HepG2 (cell line): ENCODE measurements at regions not wholly inside any gene's neighbourhood (a gene's known extent, or its start where the extent isn't known, plus 50 kb on each side); places are given as distances from the start of the nearest gene placed in this dataset.

ENCODE experiments used
- ATAC-seq: fragments of 200-7000 bp; cut with Tn5 transposase; 3 replicates; pipeline ENCODE4 v1.9.1; 2020; ENCODE audit warnings: mild to moderate bottlenecking, moderate library complexity
- BruUV-seq: library from RNA; stranded (reverse); fragments of 400-500 nt; replicated peaks from 2 replicates; lab custom pipeline; 2021; lab: Mats Ljungman, UMichigan
- CTCF ChIA-PET: fragments of 300-600 bp; formaldehyde crosslinking; extraction: SDS; loops from one replicate; lab custom pipeline; 2021; ENCODE audit warnings: low total read pairs, inconsistent platforms, low intra/inter-chr PET ratio; lab: Yijun Ruan, JAX
- POLR2A ChIA-PET: fragments of 350-600 bp; sonication (Branson Sonifier 250); formaldehyde crosslinking; loops from one replicate; lab custom pipeline; 2020; ENCODE audit warnings: antibody characterized with exemption, inconsistent platforms; lab: Yijun Ruan, JAX
- DNase-seq: peaks from one replicate; pipeline ENCODE4 v3.0.0-alpha.2; 2015; ENCODE audit warnings: low spot score
- FAIRE-seq: peaks from 3 replicates; lab custom pipeline; 2011; peaks lifted over from hg19 to GRCh38; lab: Jason Lieb, UNC
- H2AFZ ChIP-seq: one replicate; pipeline ENCODE4 v1.6.1; 2011; ENCODE audit warnings: low read length, inconsistent platforms
- H3K27ac ChIP-seq: fragments of 300-600 bp; 3 replicates; pipeline ENCODE4 v1.8.0; 2011; ENCODE audit warnings: mixed run types, mild to moderate bottlenecking, mixed read lengths, low read length, inconsistent platforms; ENCODE audit not compliant: insufficient read depth; ENCODE audit errors: extremely low read length
- H3K27me3 ChIP-seq, 2 experiments: fragments of 200-600 bp in 1 of 2; 2 replicates in 1 of 2; 3 replicates in 1 of 2; pipeline versions ENCODE4 v1.6.0 to v1.8.0; 2011; ENCODE audit warnings: low read length in 2 of 2, mild to moderate bottlenecking in 2 of 2, moderate library complexity in 2 of 2, inconsistent platforms in 1 of 2; ENCODE audit not compliant: insufficient read depth in 2 of 2, control insufficient read depth in 1 of 2
- H3K36me3 ChIP-seq, 2 experiments: fragments of 200-600 bp in 1 of 2; replicated peaks in 1 of 2; 2 replicates in 1 of 2; 3 replicates in 1 of 2; pipeline versions ENCODE4 v1.5.1 to v1.8.0; 2011; ENCODE audit warnings: low read length in 2 of 2, inconsistent platforms in 1 of 2; ENCODE audit not compliant: insufficient read depth in 2 of 2, control insufficient read depth in 1 of 2
- H3K4me1 ChIP-seq: 2 replicates; pipeline ENCODE4 v1.5.1; 2012; ENCODE audit warnings: low read length, inconsistent platforms; ENCODE audit not compliant: insufficient read depth
- H3K4me2 ChIP-seq: 2 replicates; pipeline ENCODE4 v1.6.0; 2011; ENCODE audit warnings: low read depth, low read length, inconsistent platforms
- H3K4me3 ChIP-seq, 3 experiments: fragments of 200-600 bp in 1 of 3; sonication (generic), shearing (Covaris generic) in 1 of 3; replicated peaks in 1 of 3; 2 replicates each; pipeline ENCODE4 v1.5.1; 2011 to 2016; ENCODE audit warnings: low read length in 3 of 3, inconsistent platforms in 2 of 3, low read depth in 2 of 3, mild to moderate bottlenecking in 2 of 3, control low read depth in 1 of 3, mixed read lengths in 1 of 3; ENCODE audit not compliant: insufficient read depth in 1 of 3
- H3K79me2 ChIP-seq: one replicate; pipeline ENCODE4 v1.6.1; 2011; ENCODE audit warnings: low read length, inconsistent platforms; ENCODE audit not compliant: insufficient read depth
- H3K9ac ChIP-seq: 2 replicates; pipeline ENCODE4 v1.6.0; 2011; ENCODE audit warnings: mild to moderate bottlenecking, low read depth, low read length, inconsistent platforms; ENCODE audit not compliant: insufficient read depth
- H3K9me3 ChIP-seq: 2 replicates; pipeline ENCODE4 v1.5.1; 2012; ENCODE audit warnings: mild to moderate bottlenecking, low read length
- H4K20me1 ChIP-seq: 2 replicates; pipeline ENCODE4 v1.6.0; 2011; ENCODE audit warnings: inconsistent platforms, mild to moderate bottlenecking, low read length, moderate library complexity; ENCODE audit not compliant: insufficient read depth
- ATF3 ChIP-seq: sonication (generic); formaldehyde crosslinking; IDR thresholded peaks from 2 replicates; pipeline ENCODE4 v1.4.0; 2020; ENCODE audit warnings: missing genetic modification reagents
- E2F2 ChIP-seq: sonication (generic); formaldehyde crosslinking; IDR thresholded peaks from 2 replicates; pipeline ENCODE4 v1.4.0; 2020; ENCODE audit warnings: missing genetic modification reagents, borderline replicate concordance
- GRHL1 ChIP-seq: sonication (generic); formaldehyde crosslinking; conservative IDR thresholded peaks from 2 replicates; pipeline ENCODE4 v1.8.0; 2022; ENCODE audit warnings: missing genetic modification reagents
- HMG20A ChIP-seq: IDR thresholded peaks from 2 replicates; pipeline ENCODE4 v1.6.1; 2016; ENCODE audit warnings: borderline replicate concordance
- HNRNPL ChIP-seq: fragments of 200-400 bp; formaldehyde crosslinking; IDR thresholded peaks from 2 replicates; pipeline ENCODE4 v1.6.1; 2017; ENCODE audit warnings: mild to moderate bottlenecking, low read depth, low read length
- MTF2 ChIP-seq: sonication (generic); formaldehyde crosslinking; IDR thresholded peaks from 2 replicates; pipeline ENCODE4 v1.5.0; 2020; ENCODE audit warnings: missing genetic modification reagents, borderline replicate concordance
- MYNN ChIP-seq: sonication (generic); formaldehyde crosslinking; IDR thresholded peaks from 2 replicates; pipeline ENCODE4 v1.4.0; 2020; ENCODE audit warnings: mild to moderate bottlenecking, low read depth, missing genetic modification reagents
- SMARCC2 ChIP-seq: fragments of 450-650 bp; IDR thresholded peaks from 2 replicates; pipeline ENCODE4 v1.6.1; 2017; ENCODE audit warnings: antibody characterized with exemption, mild to moderate bottlenecking
- TFE3 ChIP-seq: IDR thresholded peaks from 2 replicates; pipeline ENCODE4 v1.6.1; 2016
- THAP9 ChIP-seq: sonication (generic); formaldehyde crosslinking; IDR thresholded peaks from 2 replicates; pipeline ENCODE4; 2020; ENCODE audit warnings: missing genetic modification reagents, mild to moderate bottlenecking, borderline replicate concordance
- ZNF235 ChIP-seq: sonication (generic); formaldehyde crosslinking; IDR thresholded peaks from 2 replicates; pipeline ENCODE4 v1.8.1; 2023; ENCODE audit warnings: mild to moderate bottlenecking, missing genetic modification reagents, borderline replicate concordance
- ZNF276 ChIP-seq: sonication (generic); formaldehyde crosslinking; IDR thresholded peaks from 2 replicates; pipeline ENCODE4 v1.4.0; 2020; ENCODE audit warnings: mild to moderate bottlenecking, low read depth, missing genetic modification reagents
- ZNF337 ChIP-seq: sonication (generic); formaldehyde crosslinking; IDR thresholded peaks from 2 replicates; pipeline ENCODE4 v1.5.1; 2020; ENCODE audit warnings: missing genetic modification reagents, low read depth, mild to moderate bottlenecking, borderline replicate concordance
- ZNF883 ChIP-seq: sonication (generic); formaldehyde crosslinking; IDR thresholded peaks from 2 replicates; pipeline ENCODE4 v1.5.1; 2020; ENCODE audit warnings: mild to moderate bottlenecking, missing genetic modification reagents; ENCODE audit errors: not compliant biosample characterization
- WGBS: methylation state at CpG from one replicate; pipeline ENCODE4 v1.1.6; 2017; ENCODE audit warnings: low lambda C conversion rate; 5-methylcytosine and 5-hydroxymethylcytosine counted together
- in situ Hi-C: cut with HindIII; loops from 2 replicates; pipeline ENCODE4 v1.10.0; 2017; ENCODE audit warnings: low pct_unique_long_range_greater_than_20kb; ENCODE audit not compliant: extremely low pct_ligation_motif_present
- intact Hi-C: fragments of 100-400 bp; cut with micrococcal nuclease; formaldehyde crosslinking; loops from one replicate; pipeline ENCODE4 v1.10.0; 2022; ENCODE audit not compliant: unreplicated experiment

- Histone ChIP-seq H3K27ac (no peak overlapping the region), H2AFZ (no peak overlapping the region), H3K4me3 (no peak overlapping the region), H3K27me3 (no peaks in the 10 kb centered on the region), H3K9me3 (peaks cover 9% of the 10 kb centered on the region; the same call in 1 of the 2 replicates), H3K4me2 (no peak overlapping the region), H3K79me2 (no peaks in the 10 kb centered on the region), H4K20me1 (no peaks in the 10 kb centered on the region), H3K9ac (no peak overlapping the region), H3K4me1 (no peaks in the 10 kb centered on the region), H3K36me3 (no peaks in the 10 kb centered on the region)
- ChIA-PET CTCF (no interaction called here), POLR2A (no interaction called here)
- DNase-seq (no peak), ATAC-seq (no peak), FAIRE-seq (no peak)
- in situ Hi-C loops = no loop called here
- 25% methylated on average over 1 of the region's 1 CpG for WGBS
- no TSS peak for BruUV-seq
- intact Hi-C loops = no loop called here
- no peak for TF ChIP-seq ZNF235 (CRISPR knock-in tag)
- TF ChIP-seq E2F2 (CRISPR knock-in tag) = no peak
- no peak for TF ChIP-seq THAP9 (CRISPR knock-in tag)
- TF ChIP-seq MTF2 (CRISPR knock-in tag) = no peak
- TF ChIP-seq HMG20A (CRISPR knock-in tag) = no peak
- no peak for TF ChIP-seq MYNN
- no peak for TF ChIP-seq TFE3
- TF ChIP-seq ZNF276 (CRISPR knock-in tag) = no peak
- no peak for TF ChIP-seq ZNF883
- TF ChIP-seq HNRNPL = no peak
- no peak for TF ChIP-seq GRHL1
- no peak for TF ChIP-seq SMARCC2
- TF ChIP-seq ATF3 (CRISPR knock-in tag) = no peak
- no peak for TF ChIP-seq ZNF337 (CRISPR knock-in tag)
Observed at GRCh38 chr3:36244728-36245127, 135.6 kb upstream of the STAC start.
